Liver (tissue), 8 donors: ENCODE measurements at regions not wholly inside any gene's neighbourhood (a gene's known extent, or its start where the extent isn't known, plus 50 kb on each side); places are given as distances from the start of the nearest gene placed in this dataset.

Experiments used
- DNase-seq: peaks from one replicate; pipeline ENCODE4 v3.0.0-alpha.2; 2017; ENCODE audit warnings: low spot score
- H3K27ac ChIP-seq, 2 donors: one replicate each; pipeline ENCODE4 v1.7.0; 2013; ENCODE audit warnings: inconsistent platforms in 2 of 2, low read length in 2 of 2, control low read depth in 1 of 2, low read depth in 1 of 2, mild to moderate bottlenecking in 1 of 2
- H3K27me3 ChIP-seq, 4 donors: one replicate each; pipeline versions ENCODE4 v1.6.1 to v1.7.0; 2013; ENCODE audit warnings: low read length in 3 of 4, inconsistent platforms in 1 of 4, mild to moderate bottlenecking in 1 of 4, moderate library complexity in 1 of 4; ENCODE audit not compliant: control insufficient read depth in 4 of 4, insufficient read depth in 4 of 4
- H3K36me3 ChIP-seq, 4 donors: one replicate each; pipeline versions ENCODE4 v1.6.1 to v1.7.0; 2013; ENCODE audit warnings: low read length in 3 of 4, mild to moderate bottlenecking in 3 of 4, low read depth in 1 of 4, moderate library complexity in 1 of 4; ENCODE audit not compliant: control insufficient read depth in 4 of 4, insufficient read depth in 3 of 4
- H3K4me1 ChIP-seq, 4 donors: one replicate each; pipeline versions ENCODE4 v1.6.1 to v1.7.0; 2013; ENCODE audit warnings: low read length in 3 of 4, mild to moderate bottlenecking in 3 of 4, moderate library complexity in 1 of 4; ENCODE audit not compliant: control insufficient read depth in 4 of 4, insufficient read depth in 4 of 4
- H3K4me3 ChIP-seq, 3 donors: one replicate each; pipeline versions ENCODE4 v1.6.1 to v1.7.0; 2013; ENCODE audit warnings: low read length in 3 of 3, control low read depth in 1 of 3, low read depth in 1 of 3, mild to moderate bottlenecking in 1 of 3
- H3K9ac ChIP-seq, 2 donors: one replicate each; pipeline ENCODE4 v1.7.0; 2013; ENCODE audit warnings: low read length in 2 of 2, mild to moderate bottlenecking in 2 of 2, moderate library complexity in 2 of 2, control low read depth in 1 of 2, low read depth in 1 of 2
- H3K9me3 ChIP-seq, 4 donors: one replicate each; pipeline versions ENCODE4 v1.6.1 to v1.7.0; 2013; ENCODE audit warnings: low read length in 3 of 4; ENCODE audit not compliant: control insufficient read depth in 4 of 4
- EGR1 ChIP-seq, 2 donors: IDR thresholded peaks; 2 replicates each; pipeline ENCODE4 v1.6.1; 2016 to 2018; ENCODE audit warnings: antibody characterized with exemption in 2 of 2, low read depth in 2 of 2
- FOXA1 ChIP-seq: IDR thresholded peaks from 2 replicates; pipeline ENCODE4 v1.6.1; 2016; ENCODE audit warnings: antibody characterized with exemption
- GABPA ChIP-seq, 2 donors: IDR thresholded peaks in 1 of 2; conservative IDR thresholded peaks in 1 of 2; 2 replicates each; pipeline ENCODE4 v1.6.1; 2016; ENCODE audit warnings: antibody characterized with exemption in 2 of 2, mild to moderate bottlenecking in 1 of 2, moderate library complexity in 1 of 2
- HNF4A ChIP-seq, 2 donors: conservative IDR thresholded peaks; 2 replicates each; pipeline ENCODE4 v1.6.1; 2016; ENCODE audit warnings: antibody characterized with exemption in 2 of 2, mild to moderate bottlenecking in 2 of 2
- HNF4G ChIP-seq: IDR thresholded peaks from 2 replicates; pipeline ENCODE4 v1.6.1; 2016; ENCODE audit warnings: antibody characterized with exemption
- JUND ChIP-seq, 2 donors: IDR thresholded peaks; 2 replicates each; pipeline ENCODE4 v1.6.1; 2016; ENCODE audit warnings: antibody characterized with exemption in 2 of 2
- NR2F2 ChIP-seq: IDR thresholded peaks from 2 replicates; pipeline ENCODE4 v1.6.1; 2016; ENCODE audit warnings: antibody characterized with exemption
- RAD21 ChIP-seq, 2 donors: IDR thresholded peaks; 2 replicates each; pipeline ENCODE4 v1.6.1; 2016; ENCODE audit warnings: antibody characterized with exemption in 2 of 2, mild to moderate bottlenecking in 2 of 2
- RXRA ChIP-seq, 2 donors: IDR thresholded peaks; 2 replicates each; pipeline ENCODE4 v1.6.1; 2017 to 2018; ENCODE audit warnings: antibody characterized with exemption in 2 of 2, mild to moderate bottlenecking in 1 of 2
- SP1 ChIP-seq: IDR thresholded peaks from 2 replicates; pipeline ENCODE4 v1.6.1; 2018; ENCODE audit warnings: antibody characterized with exemption, mild to moderate bottlenecking
- YY1 ChIP-seq: IDR thresholded peaks from 2 replicates; pipeline ENCODE4 v1.6.1; 2016; ENCODE audit warnings: antibody characterized with exemption, mild to moderate bottlenecking
- WGBS: extraction: QIAGEN DNeasy Blood & Tissue Kit; methylation state at CpG from one replicate; pipeline ENCODE4 v1.1.7; 2013; 5-methylcytosine and 5-hydroxymethylcytosine counted together
- TF ChIP-seq, protein P1 (sequence below): IDR thresholded peaks from 2 replicates; pipeline ENCODE4 v1.6.1; 2016; ENCODE audit warnings: antibody characterized with exemption
- TF ChIP-seq, protein P2 (sequence below): IDR thresholded peaks from 2 replicates; pipeline ENCODE4 v1.6.1; 2016; ENCODE audit warnings: antibody characterized with exemption
- TF ChIP-seq, protein P3 (sequence below): IDR thresholded peaks from 2 replicates; pipeline ENCODE4 v1.6.1; 2016; ENCODE audit warnings: antibody characterized with exemption
- TF ChIP-seq, protein P4 (sequence below): IDR thresholded peaks from 2 replicates; pipeline ENCODE4 v1.6.1; 2016; ENCODE audit warnings: antibody characterized with exemption, mild to moderate bottlenecking
- TF ChIP-seq, protein P5 (sequence below): fragments of 150-350 bp; IDR thresholded peaks from 2 replicates; pipeline ENCODE4 v1.5.1; 2017; ENCODE audit warnings: improper control_type of control experiment, low read depth, low read length; ENCODE audit not compliant: missing input control
- donor health status: healthy.
- donor health status: healthy.
- donor health status: healthy.
- donor health status: healthy.
- donor health status: healthy.

DNA sequence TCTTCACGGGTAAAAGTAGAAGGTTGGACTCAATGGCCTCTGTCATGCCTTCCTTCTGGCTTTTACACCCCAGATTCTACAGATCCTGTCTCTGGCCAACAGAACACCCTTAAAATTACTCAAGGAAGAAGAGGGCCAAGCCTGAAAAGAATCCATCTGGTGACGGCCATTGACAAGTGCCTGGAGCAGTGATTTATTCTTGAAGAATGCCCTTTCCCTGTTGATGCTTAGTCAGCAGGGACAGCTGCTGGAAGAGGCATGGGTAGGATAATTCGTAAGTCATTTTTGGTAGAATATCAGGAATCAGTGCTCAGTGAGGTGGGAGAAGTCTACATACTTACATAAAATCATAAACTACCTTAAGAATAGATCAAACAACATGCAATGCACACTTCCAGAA, 397.9 kb downstream of the SAMD5 start:
- no peaks in the 10 kb centered on the region for H3K9me3 ChIP-seq
- TF ChIP-seq, protein P1, sequence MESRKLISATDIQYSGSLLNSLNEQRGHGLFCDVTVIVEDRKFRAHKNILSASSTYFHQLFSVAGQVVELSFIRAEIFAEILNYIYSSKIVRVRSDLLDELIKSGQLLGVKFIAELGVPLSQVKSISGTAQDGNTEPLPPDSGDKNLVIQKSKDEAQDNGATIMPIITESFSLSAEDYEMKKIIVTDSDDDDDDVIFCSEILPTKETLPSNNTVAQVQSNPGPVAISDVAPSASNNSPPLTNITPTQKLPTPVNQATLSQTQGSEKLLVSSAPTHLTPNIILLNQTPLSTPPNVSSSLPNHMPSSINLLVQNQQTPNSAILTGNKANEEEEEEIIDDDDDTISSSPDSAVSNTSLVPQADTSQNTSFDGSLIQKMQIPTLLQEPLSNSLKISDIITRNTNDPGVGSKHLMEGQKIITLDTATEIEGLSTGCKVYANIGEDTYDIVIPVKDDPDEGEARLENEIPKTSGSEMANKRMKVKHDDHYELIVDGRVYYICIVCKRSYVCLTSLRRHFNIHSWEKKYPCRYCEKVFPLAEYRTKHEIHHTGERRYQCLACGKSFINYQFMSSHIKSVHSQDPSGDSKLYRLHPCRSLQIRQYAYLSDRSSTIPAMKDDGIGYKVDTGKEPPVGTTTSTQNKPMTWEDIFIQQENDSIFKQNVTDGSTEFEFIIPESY: no peak
- TF ChIP-seq RAD21 (IDR thresholded peaks at IDR 0.05) (no peak), EGR1 (IDR thresholded peaks at IDR 0.05; ENCODE audit: low read depth in 2 of 2) (no peak), RXRA (IDR thresholded peaks at IDR 0.05) (no peak), SP1 (no peak), NR2F2 (no peak), JUND (IDR thresholded peaks at IDR 0.05) (no peak), YY1 (no peak)
- TF ChIP-seq, protein P2, sequence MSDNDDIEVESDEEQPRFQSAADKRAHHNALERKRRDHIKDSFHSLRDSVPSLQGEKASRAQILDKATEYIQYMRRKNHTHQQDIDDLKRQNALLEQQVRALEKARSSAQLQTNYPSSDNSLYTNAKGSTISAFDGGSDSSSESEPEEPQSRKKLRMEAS: no peak
- TF ChIP-seq, protein P3, sequence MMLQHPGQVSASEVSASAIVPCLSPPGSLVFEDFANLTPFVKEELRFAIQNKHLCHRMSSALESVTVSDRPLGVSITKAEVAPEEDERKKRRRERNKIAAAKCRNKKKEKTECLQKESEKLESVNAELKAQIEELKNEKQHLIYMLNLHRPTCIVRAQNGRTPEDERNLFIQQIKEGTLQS: no peak
- 92% methylated on average over 3 of the region's 3 CpGs for WGBS

DNA sequence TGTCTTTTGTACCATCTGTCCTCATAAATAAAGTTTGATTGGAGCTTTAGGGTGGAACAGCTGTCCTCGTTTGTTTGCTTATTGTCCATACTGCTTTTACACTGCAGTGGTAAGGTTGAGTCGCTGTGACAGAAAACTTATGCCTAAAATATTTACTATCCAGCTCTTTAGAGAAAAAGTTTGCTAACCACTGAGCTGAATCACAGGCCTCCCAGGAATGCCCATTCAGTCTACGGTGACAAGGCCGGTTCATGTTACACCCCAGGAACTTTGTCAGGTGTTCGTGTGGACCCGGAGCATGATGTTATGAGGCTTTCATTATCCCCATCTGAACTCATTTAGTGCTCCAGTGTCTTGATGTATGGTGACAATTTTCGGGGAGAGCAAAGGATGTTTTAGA, 401.1 kb downstream of the SAMD5 start:
- TF ChIP-seq JUND (IDR thresholded peaks at IDR 0.05) (no peak), FOXA1 (no peak), HNF4A (conservative IDR thresholded peaks at IDR 0.05) (no peak), EGR1 (IDR thresholded peaks at IDR 0.05; ENCODE audit: low read depth in 2 of 2) (no peak), NR2F2 (no peak), SP1 (no peak), HNF4G (no peak), RAD21 (IDR thresholded peaks at IDR 0.05) (no peak), GABPA (IDR thresholded peaks at IDR 0.05 in 1 of 2, conservative IDR thresholded peaks at IDR 0.05 in 1 of 2) (no peak)
- TF ChIP-seq, protein P4, sequence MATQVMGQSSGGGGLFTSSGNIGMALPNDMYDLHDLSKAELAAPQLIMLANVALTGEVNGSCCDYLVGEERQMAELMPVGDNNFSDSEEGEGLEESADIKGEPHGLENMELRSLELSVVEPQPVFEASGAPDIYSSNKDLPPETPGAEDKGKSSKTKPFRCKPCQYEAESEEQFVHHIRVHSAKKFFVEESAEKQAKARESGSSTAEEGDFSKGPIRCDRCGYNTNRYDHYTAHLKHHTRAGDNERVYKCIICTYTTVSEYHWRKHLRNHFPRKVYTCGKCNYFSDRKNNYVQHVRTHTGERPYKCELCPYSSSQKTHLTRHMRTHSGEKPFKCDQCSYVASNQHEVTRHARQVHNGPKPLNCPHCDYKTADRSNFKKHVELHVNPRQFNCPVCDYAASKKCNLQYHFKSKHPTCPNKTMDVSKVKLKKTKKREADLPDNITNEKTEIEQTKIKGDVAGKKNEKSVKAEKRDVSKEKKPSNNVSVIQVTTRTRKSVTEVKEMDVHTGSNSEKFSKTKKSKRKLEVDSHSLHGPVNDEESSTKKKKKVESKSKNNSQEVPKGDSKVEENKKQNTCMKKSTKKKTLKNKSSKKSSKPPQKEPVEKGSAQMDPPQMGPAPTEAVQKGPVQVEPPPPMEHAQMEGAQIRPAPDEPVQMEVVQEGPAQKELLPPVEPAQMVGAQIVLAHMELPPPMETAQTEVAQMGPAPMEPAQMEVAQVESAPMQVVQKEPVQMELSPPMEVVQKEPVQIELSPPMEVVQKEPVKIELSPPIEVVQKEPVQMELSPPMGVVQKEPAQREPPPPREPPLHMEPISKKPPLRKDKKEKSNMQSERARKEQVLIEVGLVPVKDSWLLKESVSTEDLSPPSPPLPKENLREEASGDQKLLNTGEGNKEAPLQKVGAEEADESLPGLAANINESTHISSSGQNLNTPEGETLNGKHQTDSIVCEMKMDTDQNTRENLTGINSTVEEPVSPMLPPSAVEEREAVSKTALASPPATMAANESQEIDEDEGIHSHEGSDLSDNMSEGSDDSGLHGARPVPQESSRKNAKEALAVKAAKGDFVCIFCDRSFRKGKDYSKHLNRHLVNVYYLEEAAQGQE: no peak
- TF ChIP-seq, protein P3: no peak
- TF ChIP-seq, protein P5, sequence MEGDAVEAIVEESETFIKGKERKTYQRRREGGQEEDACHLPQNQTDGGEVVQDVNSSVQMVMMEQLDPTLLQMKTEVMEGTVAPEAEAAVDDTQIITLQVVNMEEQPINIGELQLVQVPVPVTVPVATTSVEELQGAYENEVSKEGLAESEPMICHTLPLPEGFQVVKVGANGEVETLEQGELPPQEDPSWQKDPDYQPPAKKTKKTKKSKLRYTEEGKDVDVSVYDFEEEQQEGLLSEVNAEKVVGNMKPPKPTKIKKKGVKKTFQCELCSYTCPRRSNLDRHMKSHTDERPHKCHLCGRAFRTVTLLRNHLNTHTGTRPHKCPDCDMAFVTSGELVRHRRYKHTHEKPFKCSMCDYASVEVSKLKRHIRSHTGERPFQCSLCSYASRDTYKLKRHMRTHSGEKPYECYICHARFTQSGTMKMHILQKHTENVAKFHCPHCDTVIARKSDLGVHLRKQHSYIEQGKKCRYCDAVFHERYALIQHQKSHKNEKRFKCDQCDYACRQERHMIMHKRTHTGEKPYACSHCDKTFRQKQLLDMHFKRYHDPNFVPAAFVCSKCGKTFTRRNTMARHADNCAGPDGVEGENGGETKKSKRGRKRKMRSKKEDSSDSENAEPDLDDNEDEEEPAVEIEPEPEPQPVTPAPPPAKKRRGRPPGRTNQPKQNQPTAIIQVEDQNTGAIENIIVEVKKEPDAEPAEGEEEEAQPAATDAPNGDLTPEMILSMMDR: no peak
- TF ChIP-seq, protein P1: no peak
- no peaks in the 10 kb centered on the region for H3K36me3 ChIP-seq
- no peak overlapping the region for H3K27ac ChIP-seq
- no peaks in the 10 kb centered on the region for H3K27me3 ChIP-seq
- H3K9ac ChIP-seq: no peak overlapping the region
- H3K4me3 ChIP-seq: no peak overlapping the region
- no peaks in the 10 kb centered on the region for H3K4me1 ChIP-seq
- DNase-seq: no peak
- no peaks in the 10 kb centered on the region for H3K9me3 ChIP-seq
- WGBS: 86% methylated on average over 7 of the region's 7 CpGs

More for the DNA sequence above, 397.9 kb downstream of the SAMD5 start:
- no peak overlapping the region for H3K27ac ChIP-seq
- DNase-seq: no peak
- no peak overlapping the region for H3K9ac ChIP-seq
- H3K4me3 ChIP-seq: no peak overlapping the region
- H3K36me3 ChIP-seq: no peaks in the 10 kb centered on the region
- H3K4me1 ChIP-seq: no peaks in the 10 kb centered on the region
- no peaks in the 10 kb centered on the region for H3K27me3 ChIP-seq
